H9 (cell line): ENCODE measurements at regions not wholly inside any gene's neighbourhood (a gene's known extent, or its start where the extent isn't known, plus 50 kb on each side); places are given as distances from the start of the nearest gene placed in this dataset.
"Not testable (repeated sequence)": the region's sequence is repeated elsewhere in the genome, so short reads cannot be mapped to it uniquely, and the experiment has no call there.

Experiments used
- DNase-seq: peaks from one replicate; pipeline ENCODE4 v3.0.0-alpha.2; 2017
- H2AFZ ChIP-seq: one replicate; pipeline ENCODE4 v1.6.1; 2013; ENCODE audit warnings: mild to moderate bottlenecking, low read length, control low read depth, moderate library complexity
- H2AK5ac ChIP-seq: 2 replicates; pipeline ENCODE4 v1.6.1; 2013; ENCODE audit warnings: low read length, control low read depth, mixed read lengths; ENCODE audit not compliant: insufficient read length
- H2BK120ac ChIP-seq: one replicate; pipeline ENCODE4 v1.6.1; 2013; ENCODE audit warnings: low read depth, mild to moderate bottlenecking, low read length, control low read depth, inconsistent platforms; ENCODE audit not compliant: poor library complexity, severe bottlenecking
- H2BK12ac ChIP-seq: 2 replicates; pipeline ENCODE4 v1.6.1; 2013; ENCODE audit warnings: low read length, control low read depth, mixed read lengths, low read depth; ENCODE audit not compliant: insufficient read length
- H2BK15ac ChIP-seq: 2 replicates; pipeline ENCODE4 v1.6.1; 2013; ENCODE audit warnings: low read depth, low read length, control low read depth
- H2BK20ac ChIP-seq: one replicate; pipeline ENCODE4 v1.6.1; 2013; ENCODE audit warnings: low read depth, mild to moderate bottlenecking, low read length, control low read depth, inconsistent platforms; ENCODE audit not compliant: poor library complexity, severe bottlenecking
- H2BK5ac ChIP-seq: 2 replicates; pipeline ENCODE4 v1.6.1; 2013; ENCODE audit warnings: low read length, control low read depth, mixed read lengths; ENCODE audit not compliant: insufficient read length
- H3K14ac ChIP-seq: 2 replicates; pipeline ENCODE4 v1.6.1; 2013; ENCODE audit warnings: low read length, control low read depth; ENCODE audit not compliant: insufficient read depth
- H3K18ac ChIP-seq: 2 replicates; pipeline ENCODE4 v1.6.1; 2013; ENCODE audit warnings: low read depth, mild to moderate bottlenecking, mixed read lengths, low read length, control low read depth; ENCODE audit not compliant: insufficient read length
- H3K23ac ChIP-seq: 2 replicates; pipeline ENCODE4 v1.6.1; 2013; ENCODE audit warnings: low read length, control low read depth, mixed read lengths, low read depth; ENCODE audit not compliant: insufficient read length
- H3K23me2 ChIP-seq: 2 replicates; pipeline ENCODE4 v1.6.1; 2013; ENCODE audit warnings: low read depth, mild to moderate bottlenecking, mixed read lengths, low read length, control low read depth; ENCODE audit not compliant: insufficient read length, poor library complexity, severe bottlenecking
- H3K27ac ChIP-seq: 2 replicates; pipeline ENCODE4 v1.5.1; 2013; ENCODE audit warnings: low read length, control low read depth, mixed read lengths, low read depth; ENCODE audit not compliant: insufficient read length
- H3K27me3 ChIP-seq: 2 replicates; pipeline ENCODE4 v1.6.1; 2013; ENCODE audit warnings: low read length, control low read depth, inconsistent platforms; ENCODE audit not compliant: insufficient read depth
- H3K4ac ChIP-seq: 2 replicates; pipeline ENCODE4 v1.6.1; 2013; ENCODE audit warnings: low read depth, mild to moderate bottlenecking, control low read depth, inconsistent platforms, low read length, moderate library complexity
- H3K4me1 ChIP-seq: 2 replicates; pipeline ENCODE4 v1.6.1; 2013; ENCODE audit warnings: low read length, control low read depth, inconsistent platforms; ENCODE audit not compliant: insufficient read depth
- H3K4me2 ChIP-seq: 2 replicates; pipeline ENCODE4 v1.6.1; 2013; ENCODE audit warnings: low read length, control low read depth, mixed read lengths; ENCODE audit not compliant: insufficient read length, insufficient read depth
- H3K56ac ChIP-seq: 2 replicates; pipeline ENCODE4 v1.6.1; 2013; ENCODE audit warnings: low read depth, mild to moderate bottlenecking, mixed read lengths, low read length, control low read depth; ENCODE audit not compliant: insufficient read length
- H3K79me1 ChIP-seq: 2 replicates; pipeline ENCODE4 v1.6.1; 2013; ENCODE audit warnings: low read depth, mild to moderate bottlenecking, moderate library complexity, low read length, control low read depth, inconsistent platforms; ENCODE audit not compliant: insufficient read depth, poor library complexity, severe bottlenecking
- H3K79me2 ChIP-seq: 2 replicates; pipeline ENCODE4 v1.6.1; 2013; ENCODE audit warnings: low read length, control low read depth, inconsistent platforms; ENCODE audit not compliant: insufficient read depth
- H3K9ac ChIP-seq: 2 replicates; pipeline ENCODE4 v1.6.1; 2013; ENCODE audit warnings: low read length, control low read depth, mixed read lengths; ENCODE audit not compliant: insufficient read length; ENCODE audit errors: extremely low read depth
- H3K9me3 ChIP-seq: one replicate; pipeline ENCODE4 v1.6.1; 2013; ENCODE audit warnings: low read depth, low read length, inconsistent platforms; ENCODE audit not compliant: control insufficient read depth
- H3T11ph ChIP-seq: one replicate; pipeline ENCODE4 v1.6.1; 2013; ENCODE audit warnings: mild to moderate bottlenecking, low read length, control low read depth, inconsistent platforms
- H4K20me1 ChIP-seq: one replicate; pipeline ENCODE4 v1.6.1; 2013; ENCODE audit not compliant: control insufficient read depth, insufficient read length, insufficient read depth
- H4K5ac ChIP-seq: 2 replicates; pipeline ENCODE4 v1.6.1; 2013; ENCODE audit warnings: low read depth, mild to moderate bottlenecking, mixed read lengths, low read length, control low read depth; ENCODE audit not compliant: insufficient read length
- H4K8ac ChIP-seq: replicated peaks from 2 replicates; pipeline ENCODE4 v1.6.1; 2013; ENCODE audit warnings: low read length, control low read depth, mixed read lengths, low read depth; ENCODE audit not compliant: insufficient read length
- H4K91ac ChIP-seq: 2 replicates; pipeline ENCODE4 v1.6.1; 2013; ENCODE audit warnings: low read depth, mild to moderate bottlenecking, moderate library complexity, mixed read lengths, low read length, control low read depth; ENCODE audit not compliant: insufficient read length
- H3K27ac Mint-ChIP-seq, 3 experiments: 2 replicates in 2 of 3; 3 replicates in 1 of 3; pipeline ENCODE4 v1.8.0; 2020 to 2021; ENCODE audit warnings: mixed read lengths in 3 of 3, mild to moderate bottlenecking in 1 of 3, moderate library complexity in 1 of 3
- H3K27me3 Mint-ChIP-seq: 2 replicates; pipeline ENCODE4 v1.8.0; 2021; ENCODE audit warnings: low read depth, mild to moderate bottlenecking, moderate library complexity, mixed read lengths
- H3K36me3 Mint-ChIP-seq, 3 experiments: 2 replicates in 2 of 3; 3 replicates in 1 of 3; pipeline ENCODE4 v1.8.0; 2020 to 2021; ENCODE audit warnings: low read depth in 3 of 3, mixed read lengths in 3 of 3; ENCODE audit not compliant: insufficient read depth in 1 of 3
- H3K4me1 Mint-ChIP-seq, 2 experiments: 2 replicates each; pipeline ENCODE4 v1.8.0; 2020; ENCODE audit warnings: mixed read lengths in 2 of 2
- H3K4me3 Mint-ChIP-seq, 2 experiments: 2 replicates in 1 of 2; 3 replicates in 1 of 2; pipeline ENCODE4 v1.8.0; 2020 to 2021; ENCODE audit warnings: mild to moderate bottlenecking in 2 of 2, mixed read lengths in 2 of 2, moderate library complexity in 1 of 2
- H3K9me3 Mint-ChIP-seq, 2 experiments: 2 replicates in 1 of 2; 3 replicates in 1 of 2; pipeline ENCODE4 v1.8.0; 2020; ENCODE audit warnings: mild to moderate bottlenecking in 2 of 2, mixed read lengths in 2 of 2, moderate library complexity in 1 of 2
- WGBS: extraction: QIAGEN DNeasy Blood & Tissue Kit; methylation state at CpG from one replicate; pipeline ENCODE4 v1.1.7; 2013; ENCODE audit warnings: missing lambda C conversion rate, low lambda C conversion rate, mixed read lengths; ENCODE audit not compliant: insufficient read length; ENCODE audit errors: extremely low coverage; 5-methylcytosine and 5-hydroxymethylcytosine counted together
- TF ChIP-seq, protein P1 (sequence below): fragments of 200-600 bp; sonication (generic); conservative IDR thresholded peaks from 3 replicates; pipeline ENCODE4 v1.8.0; 2021; ENCODE audit warnings: antibody characterized with exemption, mild to moderate bottlenecking

DNA sequence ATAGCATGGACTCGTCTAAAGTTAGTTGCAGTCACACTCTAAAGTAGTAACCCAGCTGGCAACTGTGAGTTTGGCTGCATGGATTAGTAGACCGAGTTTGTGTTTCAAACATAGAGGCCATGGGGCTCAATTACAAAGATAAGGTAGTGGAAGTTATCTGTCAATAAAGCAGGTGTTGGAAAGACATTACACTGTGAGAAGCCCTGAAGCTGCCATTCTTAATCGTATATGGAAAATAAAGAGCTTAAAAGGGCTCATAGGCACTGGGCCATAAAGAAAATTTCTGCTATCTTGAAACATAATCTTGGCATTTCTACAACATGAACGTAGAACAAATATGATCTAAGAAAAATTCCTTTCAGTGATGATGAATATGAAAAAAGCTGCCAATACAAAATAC, 837.7 kb downstream of the REEP3 start:
- Histone ChIP-seq H4K91ac (no peak overlapping the region), H2BK20ac (no peak overlapping the region), H3K18ac (no peak overlapping the region), H3K79me2 (no peaks in the 10 kb centered on the region), H4K20me1 (no peaks in the 10 kb centered on the region), H4K5ac (no peak overlapping the region), H2BK15ac (no peak overlapping the region), H2BK5ac (no peak overlapping the region), H4K8ac (no peak overlapping the region), H3K56ac (no peak overlapping the region), H3K9me3 (no peaks in the 10 kb centered on the region), H3K9ac (no peak overlapping the region), H3K14ac (no peak overlapping the region), H3T11ph (no peak overlapping the region), H2BK12ac (no peak overlapping the region), H3K4me1 (no peaks in the 10 kb centered on the region), H2AK5ac (no peak overlapping the region), H3K4ac (no peak overlapping the region), H3K79me1 (no peaks in the 10 kb centered on the region), H2AFZ (no peak overlapping the region), H3K27me3 (no peaks in the 10 kb centered on the region), H3K23ac (no peak overlapping the region), H2BK120ac (no peak overlapping the region), H3K4me2 (no peak overlapping the region), H3K23me2 (no peaks in the 10 kb centered on the region), H3K27ac (no peak overlapping the region)
- H3K4me3 Mint-ChIP-seq = no peak overlapping the region
- H3K4me1 Mint-ChIP-seq = peaks cover 10 to 14% of the 10 kb centered on the region in 2 experiments; a peak in 3 of 4 replicates
- H3K27ac Mint-ChIP-seq = no peak overlapping the region; a peak in 1 of 7 replicates
- TF ChIP-seq, protein P1, sequence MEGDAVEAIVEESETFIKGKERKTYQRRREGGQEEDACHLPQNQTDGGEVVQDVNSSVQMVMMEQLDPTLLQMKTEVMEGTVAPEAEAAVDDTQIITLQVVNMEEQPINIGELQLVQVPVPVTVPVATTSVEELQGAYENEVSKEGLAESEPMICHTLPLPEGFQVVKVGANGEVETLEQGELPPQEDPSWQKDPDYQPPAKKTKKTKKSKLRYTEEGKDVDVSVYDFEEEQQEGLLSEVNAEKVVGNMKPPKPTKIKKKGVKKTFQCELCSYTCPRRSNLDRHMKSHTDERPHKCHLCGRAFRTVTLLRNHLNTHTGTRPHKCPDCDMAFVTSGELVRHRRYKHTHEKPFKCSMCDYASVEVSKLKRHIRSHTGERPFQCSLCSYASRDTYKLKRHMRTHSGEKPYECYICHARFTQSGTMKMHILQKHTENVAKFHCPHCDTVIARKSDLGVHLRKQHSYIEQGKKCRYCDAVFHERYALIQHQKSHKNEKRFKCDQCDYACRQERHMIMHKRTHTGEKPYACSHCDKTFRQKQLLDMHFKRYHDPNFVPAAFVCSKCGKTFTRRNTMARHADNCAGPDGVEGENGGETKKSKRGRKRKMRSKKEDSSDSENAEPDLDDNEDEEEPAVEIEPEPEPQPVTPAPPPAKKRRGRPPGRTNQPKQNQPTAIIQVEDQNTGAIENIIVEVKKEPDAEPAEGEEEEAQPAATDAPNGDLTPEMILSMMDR = no peak
- H3K9me3 Mint-ChIP-seq = peaks cover 35% of the 10 kb centered on the region in 2 experiments
- WGBS = no CpG with 5 or more reads among the region's 4 CpGs
- DNase-seq = no peak
- H3K36me3 Mint-ChIP-seq = peaks cover 21 to 34% (median 25%) of the 10 kb centered on the region in 3 experiments
- no peaks in the 10 kb centered on the region for H3K27me3 Mint-ChIP-seq

DNA sequence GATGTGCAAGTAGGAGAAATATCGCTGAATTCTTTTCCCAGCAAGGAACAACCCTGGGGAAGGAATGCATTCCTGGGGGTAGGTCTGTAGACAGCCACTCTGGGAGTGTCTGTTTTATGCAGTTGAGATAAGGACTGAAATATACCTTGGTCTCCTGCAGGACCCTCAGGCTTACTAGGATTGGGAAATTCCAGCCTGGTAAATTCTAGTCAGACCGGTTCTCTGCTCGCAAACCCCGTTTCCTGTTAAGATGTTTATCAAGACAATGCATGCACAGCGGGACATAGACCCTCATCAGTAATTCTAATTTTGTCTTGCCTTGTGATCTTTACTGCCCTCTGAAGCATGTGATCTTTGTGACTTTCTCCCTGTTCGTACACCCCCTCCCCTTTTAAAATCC, 839.0 kb downstream of the REEP3 start:
- H2BK20ac ChIP-seq, H3K23ac ChIP-seq, DNase-seq, H3K4me1 ChIP-seq, H3K4me2 ChIP-seq, H3K56ac ChIP-seq, H2AFZ ChIP-seq, H2AK5ac ChIP-seq, H3K23me2 ChIP-seq, H3K18ac ChIP-seq, H3K79me1 ChIP-seq, H3K14ac ChIP-seq, H3K4me1 Mint-ChIP-seq, H4K8ac ChIP-seq, H3K9ac ChIP-seq, H4K91ac ChIP-seq, H3K27me3 ChIP-seq, H3K79me2 ChIP-seq, H4K20me1 ChIP-seq, H2BK15ac ChIP-seq, H4K5ac ChIP-seq, H3K27ac ChIP-seq, H3T11ph ChIP-seq, H3K27ac Mint-ChIP-seq, H3K9me3 ChIP-seq, H3K4me3 Mint-ChIP-seq, H2BK12ac ChIP-seq, H2BK5ac ChIP-seq, H3K4ac ChIP-seq, H2BK120ac ChIP-seq, H3K27me3 Mint-ChIP-seq: not testable (repeated sequence)
- peaks cover 21 to 34% (median 25%) of the 10 kb centered on the region in 3 experiments for H3K36me3 Mint-ChIP-seq
- no CpG with 5 or more reads among the region's 6 CpGs for WGBS
- peaks cover 35% of the 10 kb centered on the region in 2 experiments for H3K9me3 Mint-ChIP-seq
